ENCODE measurements at regions not wholly inside any gene's neighbourhood (a gene's known extent, or its start where the extent isn't known, plus 50 kb on each side); places are given as distances from the start of the nearest gene placed in this dataset.
"Not testable (repeated sequence)": the region's sequence is repeated elsewhere in the genome, so short reads cannot be mapped to it uniquely, and the experiment has no call there.

DNA sequence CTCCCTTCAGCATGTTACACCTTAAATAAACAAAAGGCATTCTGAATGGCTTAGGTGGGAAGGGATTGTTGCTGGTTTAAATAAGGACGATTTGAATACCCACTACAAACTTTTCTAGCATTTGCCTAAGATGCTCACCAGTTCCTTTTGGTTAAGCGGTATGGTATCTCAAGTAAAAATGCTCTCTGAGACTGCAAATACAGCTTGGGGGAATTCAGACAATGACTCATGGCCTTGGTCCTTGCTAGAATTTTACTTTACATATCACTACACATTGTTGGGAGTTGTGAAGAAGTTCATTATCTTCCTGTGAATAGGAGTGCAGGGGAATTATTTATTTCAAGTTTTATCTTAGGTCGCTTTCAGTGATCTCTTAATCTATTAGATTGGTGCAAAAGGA lies 670.7 kb downstream of the UTRN start:
- no peak for DNase-seq (ENCODE audit: low read depth)

DNA sequence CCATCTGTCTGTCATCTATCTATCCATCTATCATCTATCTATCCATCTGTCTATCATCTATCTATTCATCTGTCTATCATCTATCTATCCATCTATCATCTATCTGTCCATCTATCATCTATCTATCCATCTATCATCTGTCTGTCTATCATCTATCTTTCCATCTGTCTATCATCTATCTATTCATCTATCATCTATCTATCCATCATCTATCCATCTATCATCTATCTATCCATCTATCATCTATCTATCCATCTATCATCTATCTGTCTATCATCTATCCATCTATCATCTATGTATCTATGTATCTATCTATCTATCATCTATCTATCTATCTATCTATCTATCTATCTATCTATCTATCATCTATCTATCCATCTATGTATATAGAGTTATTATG lies 671.6 kb downstream of the UTRN start:
- DNase-seq (ENCODE audit: low read depth), result not testable (repeated sequence)

DNA sequence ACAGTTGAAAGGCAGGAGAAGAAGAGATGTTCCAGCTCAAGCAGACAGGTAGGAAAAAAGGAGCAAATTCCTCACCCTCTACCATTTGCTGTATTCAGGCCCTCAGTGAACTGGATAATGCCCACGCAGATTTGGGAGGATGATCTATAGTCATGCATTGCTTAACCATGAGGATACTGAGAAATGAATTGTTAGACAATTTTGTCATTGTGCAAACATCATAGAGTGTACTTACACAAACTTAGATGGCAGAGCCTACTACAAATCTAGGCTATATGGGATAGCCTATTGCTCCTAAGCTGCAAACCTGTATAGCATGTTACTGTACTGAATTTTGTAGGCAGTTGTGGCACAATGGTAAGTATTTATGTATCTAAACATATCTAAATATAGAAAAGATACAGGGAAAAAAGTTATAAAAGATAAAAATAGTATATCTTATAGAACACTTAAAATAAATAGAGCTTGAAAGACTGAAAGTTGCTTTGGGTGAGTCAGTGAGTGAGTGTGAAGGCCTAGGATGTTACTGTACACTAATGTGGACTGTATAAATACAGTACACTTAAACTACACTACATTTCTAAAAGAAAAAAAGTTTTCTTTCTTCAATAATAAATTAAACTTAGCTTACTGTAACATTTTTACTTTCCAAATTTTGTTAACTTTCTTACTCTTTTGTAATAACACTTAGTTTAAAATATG lies 672.3 kb downstream of the UTRN start:
- DNase-seq (ENCODE audit: low read depth), result no peak

DNA sequence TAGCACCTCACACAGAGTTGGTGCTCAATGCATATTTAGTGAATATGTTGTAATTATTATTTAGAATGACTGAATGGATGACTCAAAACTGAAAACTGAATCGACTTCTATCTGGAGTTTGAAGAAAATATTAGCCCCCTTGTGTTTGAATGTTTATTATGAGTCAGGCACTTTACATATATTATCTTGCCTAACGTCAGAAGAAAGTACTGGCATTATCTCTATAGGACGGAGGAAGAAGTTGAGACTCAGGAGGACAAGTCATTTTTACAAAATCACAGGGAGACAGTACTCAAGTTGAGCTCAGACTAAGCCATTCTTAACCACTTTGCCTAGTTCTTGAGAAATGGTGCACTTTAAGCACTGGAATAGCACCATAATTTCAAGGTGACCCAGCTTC lies 684.0 kb downstream of the UTRN start:
- no peak for DNase-seq (ENCODE audit: low read depth)

DNA sequence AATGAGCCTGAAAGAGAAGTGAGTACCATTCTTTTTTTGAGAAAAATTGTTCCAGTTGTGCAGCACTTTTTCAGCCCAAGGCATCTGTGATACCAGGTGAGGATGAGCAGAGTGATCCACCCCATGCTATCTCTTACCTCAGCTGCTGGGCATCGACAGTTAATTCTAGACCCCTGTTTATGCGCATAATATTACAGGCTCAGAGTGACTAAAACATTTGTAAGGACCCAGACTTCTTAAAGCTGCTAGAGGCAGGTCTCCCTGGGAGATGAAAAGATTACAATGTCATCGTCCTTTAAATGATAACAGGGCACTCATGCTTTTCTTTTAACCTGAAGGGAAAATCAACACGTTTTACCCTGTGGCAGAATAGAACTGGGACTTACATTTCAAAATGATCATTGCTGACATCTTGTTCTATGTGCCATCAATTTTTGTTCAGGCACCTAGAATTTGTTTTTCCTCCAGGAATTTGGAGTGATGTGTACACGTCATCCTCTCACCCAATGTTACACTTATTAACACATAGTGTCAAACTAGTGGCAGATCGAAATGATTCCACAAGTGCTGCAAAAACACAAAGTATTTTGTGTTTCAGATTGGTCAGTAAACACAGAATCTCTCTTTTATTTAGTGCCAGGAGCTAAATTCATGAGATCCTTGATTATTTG lies 684.6 kb downstream of the UTRN start:
- no peak for DNase-seq (ENCODE audit: low read depth)

DNA sequence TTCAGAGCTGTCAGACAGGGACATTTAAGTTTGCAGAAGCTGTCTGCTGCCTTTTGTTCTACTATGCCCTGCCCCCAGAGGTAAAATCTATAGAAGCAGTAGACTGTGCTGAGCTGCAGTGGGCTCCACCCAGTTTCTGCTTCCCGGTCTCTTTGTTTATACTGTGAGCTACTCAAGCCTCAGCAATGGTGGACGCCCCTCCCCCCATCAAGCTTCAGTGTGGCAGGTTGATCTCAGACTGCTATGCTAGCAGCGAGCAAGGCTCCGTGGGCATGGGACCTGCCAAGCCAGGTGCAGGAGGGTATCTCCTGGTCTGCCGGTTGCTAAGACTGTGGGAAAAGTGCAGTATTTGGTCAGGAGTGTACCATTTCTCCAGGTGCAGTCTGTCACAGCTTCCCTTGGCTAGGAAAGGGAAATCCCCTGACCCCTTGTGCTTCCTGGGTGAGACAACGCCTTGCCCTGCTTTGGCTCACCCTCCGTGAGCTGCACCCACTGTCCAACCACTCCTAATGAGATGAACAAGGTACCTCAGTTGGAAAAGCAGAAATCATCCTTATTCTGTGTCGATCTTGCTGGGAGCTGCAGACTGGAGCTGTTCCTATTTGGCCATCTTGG lies 692.2 kb downstream of the UTRN start:
- not testable (repeated sequence) for DNase-seq (ENCODE audit: low read depth)

DNA sequence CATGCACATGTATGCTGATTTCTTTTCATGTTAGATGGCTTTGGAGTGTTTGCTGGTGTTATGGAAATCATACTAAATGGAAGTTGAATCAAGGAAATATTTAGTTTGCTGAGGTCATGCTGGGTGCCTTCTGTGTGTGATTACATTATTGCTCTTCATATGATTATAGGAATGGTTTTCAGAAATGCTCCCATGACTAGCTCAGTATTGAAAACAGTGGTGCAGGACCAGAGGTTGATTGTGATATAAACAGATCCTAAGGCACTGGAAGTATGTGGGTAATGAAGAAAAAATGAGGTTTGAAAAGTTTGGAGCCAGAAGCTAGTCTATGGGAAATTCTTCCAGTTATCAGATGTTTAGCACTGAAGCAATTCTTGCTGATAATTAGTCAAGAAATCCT lies 693.1 kb downstream of the UTRN start:
- no peak for DNase-seq (ENCODE audit: low read depth)

DNA sequence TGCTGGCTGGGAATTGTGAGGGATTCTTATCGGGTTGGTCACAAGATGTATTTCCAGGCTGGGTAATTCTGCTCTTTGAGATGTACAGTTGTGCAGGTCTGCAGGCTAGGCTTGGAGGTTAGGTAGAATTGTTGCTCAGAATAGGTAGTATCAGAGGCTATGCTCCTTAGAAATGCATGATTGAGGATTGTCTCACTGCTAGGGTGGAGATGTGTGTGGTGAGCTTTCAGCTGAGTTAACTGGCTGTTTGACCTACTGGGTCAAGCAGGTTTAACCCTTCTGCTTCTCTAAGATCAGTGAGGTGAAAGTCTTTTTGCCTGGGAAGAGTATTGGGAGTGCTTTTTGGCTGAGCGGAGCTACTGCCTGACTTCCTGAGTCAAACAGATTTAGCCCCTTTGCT lies 701.1 kb downstream of the UTRN start:
- DNase-seq (ENCODE audit: low read depth), result no peak

DNA sequence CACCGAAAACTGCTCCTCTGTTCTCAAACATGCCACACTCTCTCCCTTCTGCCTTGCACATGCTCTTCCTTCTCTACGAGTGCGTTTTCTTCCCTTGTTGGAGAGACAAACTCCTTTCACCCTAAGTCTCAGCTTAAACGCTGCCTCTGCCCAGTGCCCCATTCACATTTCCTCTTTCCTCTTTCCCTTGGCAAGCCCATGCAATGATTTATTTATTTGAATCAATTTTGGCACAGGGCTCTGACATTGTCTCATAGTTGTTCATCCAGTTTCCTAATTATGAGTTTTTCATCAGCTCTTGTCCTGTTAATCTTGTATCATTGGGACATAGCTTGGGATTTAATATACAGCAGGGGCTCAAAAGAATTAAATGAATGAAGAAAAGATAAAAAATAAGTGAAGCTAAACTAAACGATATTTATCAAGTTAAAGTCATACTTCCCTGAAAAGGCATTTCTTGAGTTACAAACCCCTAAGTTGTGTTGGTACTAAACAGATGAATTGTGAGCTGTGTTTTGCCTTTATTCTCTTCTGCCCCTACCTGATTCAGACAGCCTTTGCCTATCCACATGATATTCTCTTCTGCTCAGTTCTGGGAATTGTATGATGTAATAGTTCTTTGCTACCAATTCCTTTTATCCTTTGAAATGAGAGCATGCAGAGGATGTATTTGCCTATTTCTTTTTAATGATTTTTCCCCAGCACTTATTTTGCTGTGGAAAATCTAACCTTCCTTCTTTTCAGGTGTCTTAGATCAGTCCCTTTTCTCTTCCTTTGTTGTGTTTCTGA lies 704.4 kb downstream of the UTRN start:
- no peak for DNase-seq (ENCODE audit: low read depth)

DNA sequence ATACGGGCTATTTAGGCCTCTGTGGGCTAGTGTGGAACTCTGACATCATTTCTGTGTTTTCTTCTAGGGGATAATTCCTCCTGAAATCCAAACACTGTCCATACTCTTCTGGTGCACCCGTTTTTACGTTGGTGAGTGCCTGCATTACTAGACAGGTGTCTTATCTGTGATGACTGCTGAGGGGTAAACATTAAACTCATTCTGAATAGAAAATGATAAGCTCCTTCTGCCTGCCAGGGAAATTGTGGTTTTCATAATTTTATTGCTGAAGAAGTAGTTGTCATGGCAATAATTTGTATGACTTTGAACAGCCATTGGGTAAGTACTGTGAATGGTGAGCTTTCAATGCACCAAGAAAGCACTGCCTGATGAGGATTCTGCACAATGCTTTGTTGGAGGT lies 705.6 kb downstream of the UTRN start:
- no peak for DNase-seq (ENCODE audit: low read depth)

DNA sequence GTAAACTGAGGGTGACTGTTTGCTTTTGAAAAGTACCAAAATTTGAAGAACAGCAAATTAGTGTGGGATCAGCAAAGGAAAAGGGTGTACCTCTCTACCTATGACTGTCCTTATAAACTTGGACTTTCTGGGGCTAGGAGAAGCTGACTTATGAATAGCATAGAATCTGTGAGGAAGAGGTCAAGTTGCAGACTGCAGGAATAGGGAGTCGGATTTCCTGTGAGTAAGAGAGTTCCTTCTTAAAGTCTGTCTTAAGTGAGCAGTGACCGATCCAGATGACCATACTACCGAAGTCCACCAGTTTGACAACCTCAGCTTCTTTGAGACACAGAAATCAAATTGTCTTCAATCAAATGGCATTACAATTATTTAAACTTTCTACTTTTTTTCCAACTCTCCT lies 708.7 kb downstream of the UTRN start:
- no peak for DNase-seq (ENCODE audit: low read depth)

DNA sequence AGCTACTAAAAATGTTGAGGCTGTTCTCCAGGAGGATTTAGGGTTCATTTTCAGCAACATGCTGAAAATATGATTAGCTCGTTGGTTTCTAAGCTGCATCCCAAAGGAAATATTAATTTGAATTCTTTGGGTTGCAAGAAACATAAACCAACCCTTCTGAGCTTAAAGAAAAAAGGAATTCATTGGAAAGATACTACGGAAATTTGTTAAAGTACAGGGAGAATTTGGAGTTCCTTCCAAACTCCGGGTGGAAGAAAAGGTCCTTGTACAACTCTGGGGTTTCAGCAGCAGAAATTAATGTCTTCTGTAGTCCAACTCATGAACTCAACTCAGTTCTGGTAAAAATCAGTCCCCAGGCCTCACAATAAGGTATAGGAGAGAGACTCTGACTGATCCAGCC lies 712.9 kb downstream of the UTRN start:
- DNase-seq (ENCODE audit: low read depth), result no peak

DNA sequence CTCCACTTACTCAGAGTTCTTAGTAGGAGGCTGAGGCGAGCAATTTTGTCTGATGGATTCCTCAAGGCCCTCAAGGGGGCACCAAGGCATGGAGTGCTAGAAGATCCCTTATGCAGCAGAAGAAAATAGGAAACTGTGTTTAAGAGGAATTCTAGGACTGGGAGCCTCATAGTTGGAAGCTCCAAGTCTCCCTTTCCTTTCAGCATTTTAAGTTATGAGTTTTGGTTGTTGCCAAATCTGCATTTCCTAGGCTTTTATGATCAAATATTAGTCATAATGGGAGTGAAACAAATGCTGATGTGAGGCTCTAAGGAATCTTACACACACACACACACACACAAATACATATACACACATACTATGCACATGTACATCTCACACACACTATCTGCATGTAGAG lies 714.0 kb downstream of the UTRN start:
- no peak for DNase-seq (ENCODE audit: low read depth)

DNA sequence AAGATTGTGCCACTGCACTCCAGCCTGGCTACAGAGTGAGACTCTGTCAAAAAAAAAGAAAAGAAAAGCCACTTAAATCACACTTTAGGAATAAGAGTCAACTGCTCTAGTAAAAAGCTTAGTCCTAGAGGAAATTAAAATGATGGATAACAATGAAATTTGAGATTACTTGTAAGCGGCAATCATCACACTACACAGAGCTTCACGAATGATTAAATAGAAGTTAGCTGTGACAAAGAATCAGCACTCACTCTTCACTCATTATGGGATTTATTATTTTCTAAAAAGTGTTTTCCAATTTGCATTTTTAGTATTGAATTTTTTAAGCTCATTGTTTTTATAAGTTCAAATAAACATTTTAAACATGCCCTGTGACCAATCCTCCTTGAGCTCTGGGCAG lies 718.0 kb downstream of the UTRN start:
- DNase-seq (ENCODE audit: low read depth), result no peak

DNA sequence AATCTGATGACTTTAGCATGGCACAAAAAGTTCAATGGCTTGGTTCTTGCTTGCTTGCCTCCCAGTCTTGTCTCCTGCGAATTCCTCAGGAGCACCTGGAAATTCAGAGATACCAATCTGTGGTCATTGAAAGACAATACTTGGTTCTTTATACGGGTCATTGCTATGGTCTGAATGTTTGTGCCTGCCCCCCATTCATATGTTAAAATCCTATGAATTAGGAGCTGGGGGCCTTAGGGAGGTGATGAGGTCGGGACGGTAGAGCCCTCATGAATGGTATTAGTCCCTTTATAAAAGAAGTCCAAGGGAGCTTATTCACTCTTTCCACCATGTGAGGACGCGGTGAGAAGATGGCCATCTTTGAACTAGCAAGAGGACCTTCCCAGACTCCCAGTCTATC lies 721.8 kb downstream of the UTRN start:
- DNase-seq (ENCODE audit: low read depth), result no peak

DNA sequence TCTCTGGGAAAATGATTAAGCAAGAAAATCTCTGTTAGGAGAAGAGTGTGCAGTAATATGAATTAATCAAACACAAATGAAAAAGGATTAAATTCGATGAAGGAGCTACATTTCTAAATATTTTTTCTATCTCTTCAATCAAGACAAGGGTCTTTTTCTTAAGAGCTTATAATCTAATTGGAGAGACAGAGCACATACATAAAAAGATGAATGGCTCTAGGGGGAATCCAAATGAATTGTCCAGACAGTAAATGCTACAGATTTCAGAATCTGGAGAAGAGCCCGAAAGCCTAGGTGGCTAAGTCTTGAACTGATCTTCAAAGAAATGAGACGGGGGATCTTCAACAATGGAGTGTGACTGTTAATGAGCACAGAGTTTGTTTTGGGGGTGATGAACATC lies 723.6 kb downstream of the UTRN start:
- no peak for DNase-seq (ENCODE audit: low read depth)

DNA sequence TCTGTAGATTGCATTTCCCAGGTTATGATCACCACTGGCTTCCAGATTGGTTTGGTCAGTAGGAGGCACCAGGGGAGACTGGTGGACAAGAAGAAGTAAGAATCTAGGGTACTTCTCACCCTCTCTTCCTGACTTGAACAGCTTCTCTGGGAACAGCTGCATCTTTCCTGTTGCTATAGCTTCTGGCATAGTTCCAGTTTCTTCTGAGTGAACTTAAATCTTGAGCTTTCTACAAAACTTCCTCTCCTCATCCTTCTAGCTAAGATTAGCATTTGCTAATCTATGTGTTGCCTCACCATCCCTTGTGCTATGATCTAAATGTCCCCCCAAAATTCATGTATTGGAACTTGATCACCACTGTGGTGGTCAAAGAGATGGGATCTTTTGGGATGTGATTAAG lies 724.6 kb downstream of the UTRN start:
- no peak for DNase-seq (ENCODE audit: low read depth)

DNA sequence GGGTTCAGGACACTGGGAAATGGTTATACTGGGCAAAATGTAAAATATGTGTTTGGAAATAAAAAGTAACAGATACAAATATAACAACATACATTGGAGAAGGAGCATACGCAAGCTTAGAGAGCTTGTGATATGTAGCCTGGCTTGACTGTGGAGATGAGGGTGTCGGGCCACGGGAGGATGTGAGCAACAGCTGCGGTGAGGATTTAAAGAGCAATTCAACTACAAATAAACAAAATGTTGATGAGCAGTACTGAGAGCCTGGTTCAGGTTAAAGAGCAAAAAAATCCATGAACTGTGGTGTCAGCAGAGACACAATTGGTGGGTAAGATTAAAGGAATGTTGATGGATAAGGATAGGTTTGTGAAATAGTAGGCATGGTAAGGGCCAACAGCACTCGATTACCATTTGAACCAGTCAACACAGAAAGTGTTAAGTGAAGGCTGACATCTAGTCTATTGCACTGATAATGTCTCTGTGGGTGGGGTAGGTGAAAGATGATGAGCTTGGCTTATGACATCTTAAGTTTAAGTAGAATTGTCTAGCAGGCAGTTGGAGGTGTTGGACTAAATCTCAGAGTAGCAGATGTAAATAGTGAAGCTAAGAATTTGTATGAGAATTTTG lies 723.2 kb downstream of the EPM2A start:
- no peak for DNase-seq (ENCODE audit: low read depth)

DNA sequence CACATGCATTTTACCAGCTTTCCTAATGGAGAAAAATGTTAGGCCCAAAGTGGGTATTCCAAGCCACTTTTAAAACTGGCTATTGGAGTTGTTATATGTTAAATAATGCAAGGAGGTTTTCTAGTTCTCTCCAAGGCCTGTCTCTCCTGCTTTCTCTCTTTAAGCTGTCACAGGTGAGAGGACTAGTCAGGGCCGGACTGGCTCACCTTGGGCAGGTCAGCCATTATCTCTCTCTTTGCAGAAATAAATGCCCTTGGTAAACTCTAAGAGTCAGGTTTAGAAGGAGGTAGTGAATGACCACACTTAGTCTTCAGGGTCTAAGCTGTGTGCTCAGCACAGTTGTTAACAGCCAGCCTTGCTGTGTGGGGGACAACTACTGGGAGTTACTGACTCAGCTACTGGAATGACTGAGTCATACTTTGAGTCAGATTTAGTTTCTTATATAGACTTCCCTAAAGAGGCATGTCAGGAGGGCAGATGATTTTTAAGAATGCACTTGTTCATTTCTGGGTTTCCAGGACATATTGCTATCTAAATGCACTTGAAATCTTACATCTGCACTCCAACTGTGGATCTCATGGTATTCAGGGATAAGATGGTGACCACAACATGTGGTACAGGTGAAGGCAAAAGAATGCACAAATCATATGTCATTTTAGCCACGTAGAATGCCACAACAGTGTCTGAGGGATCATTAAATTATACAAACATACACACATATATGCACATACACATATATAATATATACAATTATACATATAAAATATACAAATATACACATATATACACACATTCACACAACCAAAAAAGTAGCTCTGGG lies 719.4 kb downstream of the EPM2A start:
- no peak for DNase-seq (ENCODE audit: low read depth)

DNA sequence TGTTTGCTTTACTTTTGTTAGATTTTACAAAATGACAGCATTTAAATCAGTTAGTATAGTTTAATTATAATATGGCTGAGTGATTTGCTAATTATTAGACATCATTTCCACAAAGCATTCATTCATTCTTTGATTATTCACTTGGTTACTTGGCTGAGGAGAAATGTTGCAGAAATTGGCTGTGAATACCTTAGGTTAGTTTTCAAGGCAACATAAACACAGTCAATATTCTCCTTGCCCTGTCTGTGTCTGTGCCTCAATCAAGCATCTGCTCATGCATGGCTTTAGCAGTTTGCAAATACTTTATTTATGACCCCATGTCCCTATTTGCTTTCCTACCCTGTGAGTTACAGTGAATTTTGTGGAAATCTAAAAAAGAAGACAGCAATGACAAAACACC lies 718.3 kb downstream of the EPM2A start:
- no peak for DNase-seq (ENCODE audit: low read depth)

DNA sequence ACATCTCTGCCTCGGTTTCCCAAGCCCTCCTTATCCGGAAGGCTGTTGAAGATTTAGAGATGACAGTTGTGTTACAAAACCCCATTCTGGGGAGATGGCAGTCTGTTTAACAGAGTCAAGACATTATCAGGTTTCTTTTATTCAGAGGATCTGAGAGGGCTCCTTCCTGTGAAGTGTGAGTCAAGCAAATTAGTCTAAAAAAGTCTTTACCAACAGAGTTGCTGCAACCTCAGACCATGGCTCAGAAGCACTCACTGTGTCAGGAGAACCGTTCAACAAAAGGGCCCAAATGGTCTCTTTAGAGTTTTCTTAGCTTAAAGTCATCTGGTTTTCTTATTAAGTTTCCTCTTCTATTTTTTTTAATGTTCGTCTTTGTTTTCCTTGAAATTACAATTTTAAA lies 717.8 kb downstream of the EPM2A start:
- no peak for DNase-seq (ENCODE audit: low read depth)

DNA sequence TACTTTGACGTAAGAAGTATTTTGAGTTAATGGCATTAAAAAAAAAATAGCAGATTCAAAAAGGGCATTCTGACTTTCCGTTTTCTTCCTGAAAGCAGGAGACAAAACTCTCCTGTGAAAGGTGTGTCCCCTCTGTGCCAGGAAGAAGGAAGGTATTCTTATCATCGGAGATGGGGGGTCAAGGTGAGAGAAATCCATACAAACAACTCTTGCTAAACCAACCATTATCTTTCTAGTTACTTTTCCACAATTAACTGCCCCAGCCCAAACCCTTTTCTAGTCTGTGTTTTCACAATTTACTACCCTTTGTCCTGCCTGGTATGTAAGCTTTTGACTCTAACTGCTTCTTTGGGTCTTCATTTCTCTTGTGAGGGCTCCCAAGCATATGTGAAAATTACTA lies 717.3 kb downstream of the EPM2A start:
- DNase-seq (ENCODE audit: low read depth), result no peak
